Glutamatergic neuron (in vitro differentiated cells): ENCODE measurements at regions not wholly inside any gene's neighbourhood (a gene's known extent, or its start where the extent isn't known, plus 50 kb on each side); places are given as distances from the start of the nearest gene placed in this dataset.

ENCODE experiments used
- DNase-seq: peaks from one replicate; pipeline ENCODE4 v3.0.0; 2022
- H3K27ac Mint-ChIP-seq: one replicate; pipeline ENCODE4 v1.8.0; 2020; ENCODE audit warnings: mild to moderate bottlenecking, mixed read lengths, inconsistent platforms; ENCODE audit not compliant: unreplicated experiment
- H3K27me3 Mint-ChIP-seq: one replicate; pipeline ENCODE4 v1.8.0; 2020; ENCODE audit warnings: mild to moderate bottlenecking, moderate library complexity, mixed read lengths, inconsistent platforms; ENCODE audit not compliant: unreplicated experiment
- H3K36me3 Mint-ChIP-seq: one replicate; pipeline ENCODE4 v1.8.0; 2020; ENCODE audit warnings: mild to moderate bottlenecking, mixed read lengths, inconsistent platforms; ENCODE audit not compliant: unreplicated experiment
- H3K4me1 Mint-ChIP-seq: one replicate; pipeline ENCODE4 v1.8.0; 2020; ENCODE audit warnings: mild to moderate bottlenecking, low read depth, mixed read lengths, inconsistent platforms; ENCODE audit not compliant: unreplicated experiment
- H3K4me3 Mint-ChIP-seq: one replicate; pipeline ENCODE4 v1.8.0; 2020; ENCODE audit warnings: mild to moderate bottlenecking, mixed read lengths, inconsistent platforms; ENCODE audit not compliant: unreplicated experiment
- H3K9me3 Mint-ChIP-seq: one replicate; pipeline ENCODE4 v1.8.0; 2020; ENCODE audit warnings: mild to moderate bottlenecking, moderate library complexity, mixed read lengths, inconsistent platforms; ENCODE audit not compliant: unreplicated experiment
- TF ChIP-seq, protein P1 (sequence below): fragments of 200-600 bp; sonication (generic); IDR thresholded peaks from one replicate; pipeline ENCODE4 v1.5.0; 2021; ENCODE audit not compliant: partially characterized antibody, unreplicated experiment

GRCh38 chr14:96626121-96626768, 124.1 kb downstream of the PAPOLA start:
- TF ChIP-seq, protein P1, sequence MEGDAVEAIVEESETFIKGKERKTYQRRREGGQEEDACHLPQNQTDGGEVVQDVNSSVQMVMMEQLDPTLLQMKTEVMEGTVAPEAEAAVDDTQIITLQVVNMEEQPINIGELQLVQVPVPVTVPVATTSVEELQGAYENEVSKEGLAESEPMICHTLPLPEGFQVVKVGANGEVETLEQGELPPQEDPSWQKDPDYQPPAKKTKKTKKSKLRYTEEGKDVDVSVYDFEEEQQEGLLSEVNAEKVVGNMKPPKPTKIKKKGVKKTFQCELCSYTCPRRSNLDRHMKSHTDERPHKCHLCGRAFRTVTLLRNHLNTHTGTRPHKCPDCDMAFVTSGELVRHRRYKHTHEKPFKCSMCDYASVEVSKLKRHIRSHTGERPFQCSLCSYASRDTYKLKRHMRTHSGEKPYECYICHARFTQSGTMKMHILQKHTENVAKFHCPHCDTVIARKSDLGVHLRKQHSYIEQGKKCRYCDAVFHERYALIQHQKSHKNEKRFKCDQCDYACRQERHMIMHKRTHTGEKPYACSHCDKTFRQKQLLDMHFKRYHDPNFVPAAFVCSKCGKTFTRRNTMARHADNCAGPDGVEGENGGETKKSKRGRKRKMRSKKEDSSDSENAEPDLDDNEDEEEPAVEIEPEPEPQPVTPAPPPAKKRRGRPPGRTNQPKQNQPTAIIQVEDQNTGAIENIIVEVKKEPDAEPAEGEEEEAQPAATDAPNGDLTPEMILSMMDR = no peak
- no peak overlapping the region for H3K27ac Mint-ChIP-seq
- H3K36me3 Mint-ChIP-seq = no peaks in the 10 kb centered on the region
- H3K4me3 Mint-ChIP-seq = no peak overlapping the region
- H3K9me3 Mint-ChIP-seq = no peaks in the 10 kb centered on the region
- peaks cover 2% of the 10 kb centered on the region for H3K27me3 Mint-ChIP-seq
- DNase-seq = no peak
- H3K4me1 Mint-ChIP-seq = peaks cover 14% of the 10 kb centered on the region

DNA sequence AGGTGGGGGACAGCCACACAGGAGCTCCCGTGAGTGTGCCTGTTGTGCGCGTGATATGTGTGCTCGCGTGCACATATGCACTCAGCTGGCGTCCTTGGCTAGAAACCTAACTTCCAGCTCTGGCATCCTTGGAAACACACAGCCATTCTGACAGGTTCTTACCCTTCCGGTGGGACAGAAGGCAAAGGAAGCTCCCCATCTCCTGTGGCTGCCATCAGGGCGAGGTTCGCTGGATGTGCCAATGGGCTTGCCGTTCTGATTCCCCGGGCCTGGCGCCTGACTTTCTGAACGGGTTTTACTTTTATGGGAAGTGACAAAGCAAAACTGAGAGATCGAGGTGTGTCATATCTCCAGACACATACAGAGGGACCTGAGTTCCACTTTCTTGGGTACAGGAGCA, 124.7 kb downstream of the PAPOLA start:
- Mint-ChIP-seq H3K27me3 (peaks cover 2% of the 10 kb centered on the region), H3K4me3 (no peak overlapping the region), H3K27ac (no peak overlapping the region), H3K36me3 (no peaks in the 10 kb centered on the region), H3K4me1 (peaks cover 14% of the 10 kb centered on the region), H3K9me3 (no peaks in the 10 kb centered on the region)
- TF ChIP-seq, protein P1 = no peak
- DNase-seq = no peak

DNA sequence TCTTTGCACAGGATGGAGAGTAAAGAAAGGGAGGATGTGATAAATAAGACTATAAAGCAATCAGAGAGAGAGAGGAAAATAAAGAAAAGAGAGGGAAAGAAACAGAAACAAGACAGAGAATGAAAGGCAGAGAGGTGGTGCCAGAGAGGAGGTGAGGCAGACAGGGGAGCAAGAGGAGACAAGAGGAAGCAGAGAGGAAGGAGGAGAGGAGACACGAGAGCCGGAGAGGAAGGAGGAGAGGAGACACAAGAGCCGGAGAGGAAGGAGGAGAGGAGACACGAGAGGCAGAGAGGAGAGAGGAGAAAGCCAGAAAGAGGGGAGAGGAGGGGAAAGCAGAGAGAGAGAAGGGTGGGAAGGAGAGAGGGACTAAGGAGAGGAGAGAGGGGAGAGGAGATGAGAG, 125.2 kb downstream of the PAPOLA start:
- H3K4me1 Mint-ChIP-seq = peaks cover 14% of the 10 kb centered on the region
- no peak overlapping the region for H3K4me3 Mint-ChIP-seq
- TF ChIP-seq, protein P1 = no peak
- H3K27ac Mint-ChIP-seq = no peak overlapping the region
- peaks cover 2% of the 10 kb centered on the region for H3K27me3 Mint-ChIP-seq
- no peak for DNase-seq
- H3K9me3 Mint-ChIP-seq = no peaks in the 10 kb centered on the region
- no peaks in the 10 kb centered on the region for H3K36me3 Mint-ChIP-seq

GRCh38 chr14:96627811-96628775, 125.9 kb downstream of the PAPOLA start:
- Mint-ChIP-seq H3K4me3 (no peak overlapping the region), H3K27ac (no peak overlapping the region), H3K4me1 (peaks cover 14% of the 10 kb centered on the region), H3K36me3 (no peaks in the 10 kb centered on the region), H3K27me3 (peaks cover 2% of the 10 kb centered on the region), H3K9me3 (no peaks in the 10 kb centered on the region)
- no peak for DNase-seq
- TF ChIP-seq, protein P1 = no peak

GRCh38 chr14:96629082-96629481, 126.9 kb downstream of the PAPOLA start:
- DNase-seq = no peak
- H3K36me3 Mint-ChIP-seq = peaks cover 3% of the 10 kb centered on the region
- H3K4me1 Mint-ChIP-seq = peaks cover 13% of the 10 kb centered on the region
- peaks cover 2% of the 10 kb centered on the region for H3K27me3 Mint-ChIP-seq
- no peaks in the 10 kb centered on the region for H3K9me3 Mint-ChIP-seq
- H3K4me3 Mint-ChIP-seq = no peak overlapping the region
- TF ChIP-seq, protein P1 = no peak
- H3K27ac Mint-ChIP-seq = no peak overlapping the region
